ENCODE measurements at regions not wholly inside any gene's neighbourhood (a gene's known extent, or its start where the extent isn't known, plus 50 kb on each side); places are given as distances from the start of the nearest gene placed in this dataset.

- Histone ChIP-seq H3K27me3 (no peaks in the 10 kb centered on the region), H3K4me3 (no peak overlapping the region), H3K36me3 (replicated peaks in 1 of 2; ENCODE audit: insufficient read depth in 1 of 2, low read depth in 2 of 2) (no peaks in the 10 kb centered on the region), H3K4me1 (no peaks in the 10 kb centered on the region), H3K9me3 (no peaks in the 10 kb centered on the region), H3K27ac (no peak overlapping the region)
- DNase-seq (no peak), ATAC-seq (no peak)
- intact Hi-C loops (cut with DNase I), result no loop called here
- 36 to 61% methylated on average over 1 of the region's 1 CpG for WGBS, 2 donors
- no peak for TF ChIP-seq POLR2A (IDR thresholded peaks at IDR 0.05)
- no peak for TF ChIP-seq CTCF (IDR thresholded peaks at IDR 0.05)
These were observed 330.2 kb downstream of the KLF12 start for GRCh38 chr13:73803997-73804396.

- ATAC-seq, result no peak
- Histone ChIP-seq H3K4me1 (no peaks in the 10 kb centered on the region), H3K36me3 (replicated peaks in 1 of 2; ENCODE audit: insufficient read depth in 1 of 2, low read depth in 2 of 2) (no peaks in the 10 kb centered on the region), H3K27ac (no peak overlapping the region), H3K9me3 (no peaks in the 10 kb centered on the region), H3K27me3 (no peaks in the 10 kb centered on the region), H3K4me3 (no peak overlapping the region)
- 46 to 47% methylated on average over 2 of the region's 2 CpGs for WGBS, 2 donors
- no peak for DNase-seq
- intact Hi-C loops (cut with DNase I), result no loop called here
- TF ChIP-seq POLR2A (IDR thresholded peaks at IDR 0.05) (no peak), CTCF (IDR thresholded peaks at IDR 0.05) (no peak)
These were observed 334.2 kb downstream of the KLF12 start for GRCh38 chr13:73800011-73800410.

GRCh38 chr13:73794755-73795154 lies 339.4 kb downstream of the KLF12 start:
- ATAC-seq (no peak), DNase-seq (no peak)
- no peaks in the 10 kb centered on the region for H3K27me3 ChIP-seq
- no peaks in the 10 kb centered on the region for H3K36me3 ChIP-seq (replicated peaks in 1 of 2; ENCODE audit: insufficient read depth in 1 of 2, low read depth in 2 of 2)
- 73 to 76% methylated on average over 3 of the region's 3 CpGs for WGBS, 2 donors
- H3K9me3 ChIP-seq, result no peaks in the 10 kb centered on the region
- TF ChIP-seq CTCF (IDR thresholded peaks at IDR 0.05), result no peak
- TF ChIP-seq POLR2A (IDR thresholded peaks at IDR 0.05), result no peak
- H3K27ac ChIP-seq, result no peak overlapping the region
- H3K4me1 ChIP-seq, result no peaks in the 10 kb centered on the region
- intact Hi-C loops (cut with DNase I), result no loop called here
- H3K4me3 ChIP-seq, result no peak overlapping the region

- intact Hi-C loops (cut with DNase I), result no loop called here
These were observed 340.8 kb downstream of the KLF12 start for GRCh38 chr13:73793361-73793760.

More at GRCh38 chr13:73793361-73793760, 340.8 kb downstream of the KLF12 start:
- Histone ChIP-seq H3K36me3 (replicated peaks in 1 of 2; ENCODE audit: insufficient read depth in 1 of 2, low read depth in 2 of 2) (no peaks in the 10 kb centered on the region), H3K4me1 (no peaks in the 10 kb centered on the region), H3K4me3 (no peak overlapping the region), H3K9me3 (no peaks in the 10 kb centered on the region), H3K27me3 (no peaks in the 10 kb centered on the region), H3K27ac (no peak overlapping the region)
- no peak for TF ChIP-seq CTCF (IDR thresholded peaks at IDR 0.05)
- no peak for TF ChIP-seq POLR2A (IDR thresholded peaks at IDR 0.05)
- DNase-seq (no peak), ATAC-seq (no peak)

Data from body of pancreas (tissue), 4 donors.